ENCODE measurements at regions not wholly inside any gene's neighbourhood (a gene's known extent, or its start where the extent isn't known, plus 50 kb on each side); places are given as distances from the start of the nearest gene placed in this dataset.

DNA sequence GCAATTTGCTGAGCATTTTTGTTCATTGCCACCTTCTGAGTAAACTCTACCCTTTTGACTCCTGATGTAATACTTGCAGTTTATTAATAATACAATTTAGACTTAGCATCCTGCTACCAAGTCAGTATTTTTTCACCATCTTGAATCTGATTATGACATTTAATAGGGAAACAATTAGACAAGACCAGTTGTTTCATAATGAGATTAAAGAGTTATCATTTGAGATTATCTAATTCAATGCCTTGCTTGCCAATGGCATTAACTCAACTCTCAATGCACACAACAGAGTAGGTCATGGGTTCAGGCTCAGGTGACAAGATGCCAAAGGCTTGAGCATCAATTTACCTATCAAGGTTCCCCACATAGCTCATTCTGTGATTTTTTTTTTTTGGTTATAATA lies 488.4 kb downstream of the DISC1 start:
- TF ChIP-seq, protein P1, sequence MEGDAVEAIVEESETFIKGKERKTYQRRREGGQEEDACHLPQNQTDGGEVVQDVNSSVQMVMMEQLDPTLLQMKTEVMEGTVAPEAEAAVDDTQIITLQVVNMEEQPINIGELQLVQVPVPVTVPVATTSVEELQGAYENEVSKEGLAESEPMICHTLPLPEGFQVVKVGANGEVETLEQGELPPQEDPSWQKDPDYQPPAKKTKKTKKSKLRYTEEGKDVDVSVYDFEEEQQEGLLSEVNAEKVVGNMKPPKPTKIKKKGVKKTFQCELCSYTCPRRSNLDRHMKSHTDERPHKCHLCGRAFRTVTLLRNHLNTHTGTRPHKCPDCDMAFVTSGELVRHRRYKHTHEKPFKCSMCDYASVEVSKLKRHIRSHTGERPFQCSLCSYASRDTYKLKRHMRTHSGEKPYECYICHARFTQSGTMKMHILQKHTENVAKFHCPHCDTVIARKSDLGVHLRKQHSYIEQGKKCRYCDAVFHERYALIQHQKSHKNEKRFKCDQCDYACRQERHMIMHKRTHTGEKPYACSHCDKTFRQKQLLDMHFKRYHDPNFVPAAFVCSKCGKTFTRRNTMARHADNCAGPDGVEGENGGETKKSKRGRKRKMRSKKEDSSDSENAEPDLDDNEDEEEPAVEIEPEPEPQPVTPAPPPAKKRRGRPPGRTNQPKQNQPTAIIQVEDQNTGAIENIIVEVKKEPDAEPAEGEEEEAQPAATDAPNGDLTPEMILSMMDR (IDR thresholded peaks at IDR 0.05 in 8 of 11, conservative IDR thresholded peaks at IDR 0.05 in 3 of 11), result no peak
- TF ChIP-seq POLR2AphosphoS5 (IDR thresholded peaks at IDR 0.05), result no peak
- no peak for TF ChIP-seq POLR2A (IDR thresholded peaks at IDR 0.05)
